Heart left ventricle (tissue), 16 donors: ENCODE measurements at regions not wholly inside any gene's neighbourhood (a gene's known extent, or its start where the extent isn't known, plus 50 kb on each side); places are given as distances from the start of the nearest gene placed in this dataset.

Experiments used
- ATAC-seq, 4 donors: fragments of 200-7000 bp; cut with Tn5 transposase; one replicate each; pipeline ENCODE4 v1.9.1; 2020 to 2022; ENCODE audit warnings: moderate library complexity in 4 of 4, mild to moderate bottlenecking in 3 of 4, moderate number of reproducible peaks in 1 of 4
- DNase-seq, 5 donors: peaks; one replicate each; pipeline ENCODE4 v3.0.0-alpha.2; 2020
- H3K27ac ChIP-seq, 12 donors: fragments of 200-600 bp; sonication (generic) in 4 of 12; one replicate each; pipeline versions ENCODE4 v1.5.0 to v1.8.0; 2016 to 2022; ENCODE audit warnings: mild to moderate bottlenecking in 2 of 12
- H3K27me3 ChIP-seq, 9 donors: fragments of 200-600 bp; sonication (generic) in 2 of 9; one replicate each; pipeline versions ENCODE4 v1.5.1 to v1.8.0; 2016 to 2022; ENCODE audit warnings: mild to moderate bottlenecking in 3 of 9
- H3K36me3 ChIP-seq, 9 donors: fragments of 200-600 bp; sonication (generic) in 2 of 9; one replicate each; pipeline versions ENCODE4 v1.5.0 to v1.8.0; 2018 to 2022; ENCODE audit warnings: mild to moderate bottlenecking in 2 of 9
- H3K4me1 ChIP-seq, 12 donors: fragments of 200-600 bp; sonication (generic) in 4 of 12; one replicate each; pipeline versions ENCODE4 v1.5.0 to v1.8.0; 2016 to 2022; ENCODE audit warnings: mild to moderate bottlenecking in 3 of 12
- H3K4me3 ChIP-seq, 12 donors: fragments of 200-600 bp; sonication (generic) in 4 of 12; one replicate each; pipeline versions ENCODE4 v1.5.0 to v1.8.0; 2017 to 2022; ENCODE audit warnings: mild to moderate bottlenecking in 9 of 12, moderate library complexity in 4 of 12
- H3K9me3 ChIP-seq, 12 donors: fragments of 200-600 bp; sonication (generic) in 4 of 12; one replicate each; pipeline versions ENCODE4 v1.5.0 to v1.8.0; 2016 to 2022; ENCODE audit warnings: mild to moderate bottlenecking in 1 of 12
- POLR2A ChIP-seq, 2 donors: fragments of 450-650 bp; IDR thresholded peaks; one replicate each; pipeline ENCODE4 v1.6.1; 2017; ENCODE audit warnings: antibody characterized with exemption in 2 of 2, mild to moderate bottlenecking in 2 of 2, moderate library complexity in 2 of 2
- WGBS, 4 donors: extraction: QIAGEN DNeasy Blood & Tissue Kit in 2 of 4; methylation state at CpG; one replicate each; pipeline versions ENCODE4 v1.1.5 to v1.1.7; 2013 to 2018; 5-methylcytosine and 5-hydroxymethylcytosine counted together
- intact Hi-C, 10 donors: fragments of 100-400 bp; cut with DNase I; formaldehyde crosslinking; loops; one replicate each; pipeline versions ENCODE4 v1.11.1 to v1.14.2; 2022
- TF ChIP-seq, protein P1 (sequence below), 12 donors: fragments of 200-600 bp; sonication (generic) in 4 of 12; IDR thresholded peaks; one replicate each; pipeline versions ENCODE4 v1.5.0 to v1.8.0; 2018 to 2022; ENCODE audit warnings: antibody characterized with exemption in 12 of 12, mild to moderate bottlenecking in 5 of 12
- donor health status: ischemic (EF 13 %, LVEDD 7.1; RV severe dilation, severe dysfunction).
- donor health status: healthy with polysubstance abuse.
- donor health status: DM: no; HTN: yes; CAD: no.
- donor health status: DM: no; HTN: no; CAD: no.
- donor health status: ischemic (EF 25% LVEDD 6.9; RV normal size, moderate dysfunction).
- donor health status: ischemic (EF 25% LVEDD 5.7; RV mildly dilated, moderate dysfunction).
- donor health status: healthy.
- donor health status: DM: yes; HTN: yes; CAD: no.
- donor health status: ischemic (EF 35%, LVEDD 5.7; RV mildly dilated, moderate dysfunction).
- donor health status: nonischemic (EF 11% LVEDD 7.7; RV severe dilation, severe dysfunction).
- donor health status: DM: yes; HTN: yes; CAD: no.
- donor health status: PGD.
- donor health status: ischemic (EF 29% LVEDD 5.4; RV normal size, mild dysfunction).
- donor health status: nonischemic (EF 23%, LVEDD 6.1; RV moderate dilation, normal function).

DNA sequence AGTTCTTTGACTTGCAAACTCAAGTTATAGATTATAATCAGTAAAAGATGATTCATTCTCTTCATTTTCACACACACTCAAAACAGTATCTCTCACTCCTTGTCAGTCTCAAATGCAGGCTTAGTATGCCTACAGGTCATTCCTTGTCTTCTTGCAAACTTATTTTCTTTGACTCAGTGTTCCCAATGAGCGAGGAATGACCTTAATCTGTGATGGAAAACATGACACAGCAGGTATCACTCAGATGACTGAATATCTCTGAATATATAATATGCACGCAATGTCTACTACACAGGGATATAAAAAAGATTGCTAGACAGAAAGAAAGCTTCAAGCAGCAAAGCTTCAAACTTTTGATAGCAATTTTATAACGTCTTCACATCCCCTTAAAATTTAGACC is 127.8 kb upstream of the RGPD4 start:
- intact Hi-C loops, result no loop called here
- Histone ChIP-seq H3K36me3 (no peaks in the 10 kb centered on the region), H3K27ac (no peak overlapping the region), H3K27me3 (peaks cover 0 to 4% (median 0%) of the 10 kb centered on the region in 9 donors), H3K9me3 (no peaks in the 10 kb centered on the region), H3K4me1 (no peaks in the 10 kb centered on the region), H3K4me3 (no peak overlapping the region)
- WGBS, 4 donors, result 55 to 73% (median 63%) methylated on average over 3 of the region's 3 CpGs
- TF ChIP-seq, protein P1, sequence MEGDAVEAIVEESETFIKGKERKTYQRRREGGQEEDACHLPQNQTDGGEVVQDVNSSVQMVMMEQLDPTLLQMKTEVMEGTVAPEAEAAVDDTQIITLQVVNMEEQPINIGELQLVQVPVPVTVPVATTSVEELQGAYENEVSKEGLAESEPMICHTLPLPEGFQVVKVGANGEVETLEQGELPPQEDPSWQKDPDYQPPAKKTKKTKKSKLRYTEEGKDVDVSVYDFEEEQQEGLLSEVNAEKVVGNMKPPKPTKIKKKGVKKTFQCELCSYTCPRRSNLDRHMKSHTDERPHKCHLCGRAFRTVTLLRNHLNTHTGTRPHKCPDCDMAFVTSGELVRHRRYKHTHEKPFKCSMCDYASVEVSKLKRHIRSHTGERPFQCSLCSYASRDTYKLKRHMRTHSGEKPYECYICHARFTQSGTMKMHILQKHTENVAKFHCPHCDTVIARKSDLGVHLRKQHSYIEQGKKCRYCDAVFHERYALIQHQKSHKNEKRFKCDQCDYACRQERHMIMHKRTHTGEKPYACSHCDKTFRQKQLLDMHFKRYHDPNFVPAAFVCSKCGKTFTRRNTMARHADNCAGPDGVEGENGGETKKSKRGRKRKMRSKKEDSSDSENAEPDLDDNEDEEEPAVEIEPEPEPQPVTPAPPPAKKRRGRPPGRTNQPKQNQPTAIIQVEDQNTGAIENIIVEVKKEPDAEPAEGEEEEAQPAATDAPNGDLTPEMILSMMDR (IDR thresholded peaks at IDR 0.05), result no peak
- TF ChIP-seq POLR2A (IDR thresholded peaks at IDR 0.05), result no peak
- ATAC-seq (no peak), DNase-seq (no peak)

DNA sequence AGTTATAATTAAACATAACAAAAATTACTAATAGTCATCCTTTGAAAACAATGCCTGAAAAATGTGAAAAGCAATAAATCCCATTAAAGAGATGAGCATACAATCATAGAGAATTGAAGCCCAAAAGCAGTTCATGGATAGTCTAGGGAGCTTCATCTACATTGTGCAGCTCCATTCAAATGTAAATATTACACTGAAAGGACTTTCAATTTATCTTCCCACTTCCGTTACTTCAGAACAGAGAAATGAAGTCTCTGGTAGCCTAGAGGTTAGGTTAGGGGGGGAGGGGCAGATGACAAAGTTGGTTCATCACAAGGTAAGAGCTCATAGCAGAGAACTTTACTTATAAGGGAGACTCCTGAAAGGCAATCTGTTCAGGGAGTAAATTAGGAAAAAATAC is 126.6 kb upstream of the RGPD4 start:
- intact Hi-C loops, result no loop called here
- DNase-seq (no peak), ATAC-seq (no peak)
- no peaks in the 10 kb centered on the region for H3K9me3 ChIP-seq
- H3K4me1 ChIP-seq, result no peaks in the 10 kb centered on the region
- H3K27ac ChIP-seq, result no peak overlapping the region
- TF ChIP-seq POLR2A (IDR thresholded peaks at IDR 0.05), result no peak
- TF ChIP-seq, protein P1 (IDR thresholded peaks at IDR 0.05), result no peak
- WGBS, 4 donors, result 84 to 95% (median 89%) methylated on average over 1 of the region's 1 CpG
- no peak overlapping the region for H3K4me3 ChIP-seq
- peaks cover 0 to 4% (median 0%) of the 10 kb centered on the region in 9 donors for H3K27me3 ChIP-seq
- H3K36me3 ChIP-seq, result no peaks in the 10 kb centered on the region

DNA sequence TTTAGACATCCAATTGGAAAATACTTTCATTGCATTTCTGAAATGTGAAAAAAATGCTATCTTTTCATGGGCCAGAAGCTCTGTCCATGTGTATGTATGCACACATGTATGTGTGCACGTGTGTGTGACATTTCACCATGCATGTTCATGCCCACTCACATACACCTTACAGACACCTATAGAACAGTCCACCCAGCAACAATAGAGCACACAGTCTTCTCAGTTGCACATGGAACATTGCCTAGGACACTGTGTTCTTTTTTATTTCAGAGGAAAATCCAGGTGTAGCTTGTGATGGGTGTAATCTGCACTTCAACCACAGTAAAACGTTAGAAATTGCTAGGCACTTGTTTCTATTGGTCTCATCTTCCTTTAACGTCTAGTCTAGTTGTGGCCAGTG is 114.8 kb upstream of the RGPD4 start:
- intact Hi-C loops, result no loop called here
- Histone ChIP-seq H3K36me3 (no peaks in the 10 kb centered on the region), H3K27ac (no peak overlapping the region), H3K27me3 (no peaks in the 10 kb centered on the region), H3K4me1 (no peaks in the 10 kb centered on the region), H3K4me3 (no peak overlapping the region), H3K9me3 (no peaks in the 10 kb centered on the region)
- no peak for TF ChIP-seq POLR2A (IDR thresholded peaks at IDR 0.05)
- WGBS, 4 donors, result 70 to 81% (median 77%) methylated on average over 3 of the region's 3 CpGs
- no peak for DNase-seq
- no peak for ATAC-seq

DNA sequence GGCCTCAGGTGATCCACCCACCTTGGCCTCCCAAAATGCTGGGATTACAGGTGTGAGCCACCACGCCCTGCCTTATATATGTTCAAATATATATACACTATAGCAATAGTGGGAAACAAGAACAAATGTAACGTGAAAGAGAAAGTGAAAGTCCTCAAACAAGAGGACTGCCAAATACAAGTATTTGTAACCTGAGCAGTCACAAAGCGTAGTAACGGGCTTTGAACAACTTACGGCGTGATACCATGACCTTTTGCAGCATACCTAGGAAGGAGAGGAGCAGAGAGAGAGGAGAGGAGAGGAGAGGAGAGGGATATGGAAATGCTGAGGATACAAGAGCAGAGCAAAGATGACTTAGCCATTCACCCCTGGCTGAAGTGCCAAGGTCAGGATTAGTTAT is 113.8 kb upstream of the RGPD4 start:
- intact Hi-C loops, result no loop called here
- TF ChIP-seq, protein P1 (IDR thresholded peaks at IDR 0.05), result no peak
- no peak for TF ChIP-seq POLR2A (IDR thresholded peaks at IDR 0.05)
- no peak for ATAC-seq
- Histone ChIP-seq H3K36me3 (no peaks in the 10 kb centered on the region), H3K4me3 (no peak overlapping the region), H3K4me1 (no peaks in the 10 kb centered on the region), H3K9me3 (no peaks in the 10 kb centered on the region), H3K27me3 (no peaks in the 10 kb centered on the region), H3K27ac (no peak overlapping the region)
- no peak for DNase-seq
- WGBS, 4 donors, result 72 to 81% (median 80%) methylated on average over 6 of the region's 6 CpGs

DNA sequence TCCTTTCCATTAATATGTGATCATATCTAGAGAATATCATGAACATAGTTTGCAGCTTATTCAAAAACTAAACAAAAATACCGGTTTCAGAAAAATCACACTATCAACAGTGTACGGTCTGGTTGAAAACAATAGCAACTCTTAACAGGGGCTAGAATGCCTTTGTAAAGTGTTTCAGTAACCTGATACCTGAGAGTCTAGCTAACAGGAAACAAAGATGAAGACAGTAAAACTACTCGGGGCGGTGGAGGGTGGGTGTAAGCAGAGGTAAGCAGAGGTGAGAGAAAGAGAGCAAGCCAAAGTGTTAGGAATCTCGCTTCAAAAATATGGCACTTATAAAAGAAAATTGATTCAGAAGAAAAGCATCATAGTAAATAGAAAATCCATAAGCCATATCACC is 109.0 kb upstream of the RGPD4 start:
- no peaks in the 10 kb centered on the region for H3K27me3 ChIP-seq

More for the DNA sequence above, 109.0 kb upstream of the RGPD4 start:
- TF ChIP-seq POLR2A (IDR thresholded peaks at IDR 0.05), result no peak
- TF ChIP-seq, protein P1 (IDR thresholded peaks at IDR 0.05), result no peak
- Histone ChIP-seq H3K36me3 (no peaks in the 10 kb centered on the region), H3K27ac (no peak overlapping the region), H3K4me3 (no peak overlapping the region), H3K4me1 (no peaks in the 10 kb centered on the region), H3K9me3 (no peaks in the 10 kb centered on the region)
- ATAC-seq, result no peak
- intact Hi-C loops, result no loop called here
- no peak for DNase-seq
- 51 to 71% (median 58%) methylated on average over 5 of the region's 5 CpGs for WGBS, 4 donors
